ENCODE measurements at regions not wholly inside any gene's neighbourhood (a gene's known extent, or its start where the extent isn't known, plus 50 kb on each side); places are given as distances from the start of the nearest gene placed in this dataset.

- H3K4me3 ChIP-seq (ENCODE audit: low read length) = no peak overlapping the region
- ATAC-seq = no peak
- no peaks in the 10 kb centered on the region for H3K36me3 ChIP-seq (ENCODE audit: control insufficient read depth in 2 of 3, insufficient read depth in 3 of 3, low read length in 3 of 3)
- H3K9me3 Mint-ChIP-seq = peaks cover 0 to 15% (median 5%) of the 10 kb centered on the region in 11 donors
- CTCF ChIA-PET = no interaction called here
- H3K9me3 ChIP-seq (ENCODE audit: control insufficient read depth in 2 of 3, low read length in 3 of 3) = no peaks in the 10 kb centered on the region
- H3K4me1 Mint-ChIP-seq = peaks cover 0 to 6% (median 0%) of the 10 kb centered on the region in 7 donors
- H3K36me3 Mint-ChIP-seq = peaks cover 0 to 4% (median 0%) of the 10 kb centered on the region in 5 donors
- no peaks in the 10 kb centered on the region for H3K4me1 ChIP-seq (ENCODE audit: control insufficient read depth in 2 of 2, insufficient read depth in 2 of 2, low read length in 2 of 2)
- no peak overlapping the region for H3K4me3 Mint-ChIP-seq
- peaks cover 0 to 3% of the 10 kb centered on the region in 2 donors for H3K27me3 ChIP-seq (ENCODE audit: control insufficient read depth in 2 of 2, insufficient read depth in 2 of 2, low read length in 2 of 2)
- H3K27ac ChIP-seq (ENCODE audit: low read depth, low read length) = no peak overlapping the region
- peaks cover 6 to 27% (median 21%) of the 10 kb centered on the region in 5 donors for H3K27me3 Mint-ChIP-seq
- POLR2A ChIA-PET = no interaction called here
- no peak for DNase-seq
- intact Hi-C loops (cut with micrococcal nuclease) = no loop called here
- no peak overlapping the region for H3K27ac Mint-ChIP-seq
These were observed 86.9 kb downstream of the MACIR start for GRCh38 chr5:103345461-103345860.

- H3K9me3 ChIP-seq (ENCODE audit: control insufficient read depth in 2 of 3, low read length in 3 of 3) = no peaks in the 10 kb centered on the region
- ChIA-PET CTCF (no interaction called here), POLR2A (no interaction called here)
- intact Hi-C loops (cut with micrococcal nuclease) = no loop called here
- Mint-ChIP-seq H3K4me1 (peaks cover 0 to 6% (median 0%) of the 10 kb centered on the region in 7 donors), H3K4me3 (peak overlapping the region in 1 of 10 donors; percentile 10), H3K9me3 (peaks cover 0 to 15% (median 5%) of the 10 kb centered on the region in 11 donors), H3K27ac (peak overlapping the region in 1 of 9 donors; percentile 47), H3K27me3 (peaks cover 0 to 14% (median 9%) of the 10 kb centered on the region in 5 donors), H3K36me3 (peaks cover 0 to 4% (median 0%) of the 10 kb centered on the region in 5 donors)
- ATAC-seq (no peak), DNase-seq (no peak)
- no peak overlapping the region for H3K4me3 ChIP-seq (ENCODE audit: low read length)
- no peaks in the 10 kb centered on the region for H3K27me3 ChIP-seq (ENCODE audit: control insufficient read depth in 2 of 2, insufficient read depth in 2 of 2, low read length in 2 of 2)
- H3K36me3 ChIP-seq (ENCODE audit: control insufficient read depth in 2 of 3, insufficient read depth in 3 of 3, low read length in 3 of 3) = no peaks in the 10 kb centered on the region
- no peaks in the 10 kb centered on the region for H3K4me1 ChIP-seq (ENCODE audit: control insufficient read depth in 2 of 2, insufficient read depth in 2 of 2, low read length in 2 of 2)
- no peak overlapping the region for H3K27ac ChIP-seq (ENCODE audit: low read depth, low read length)
These were observed 82.3 kb downstream of the MACIR start for GRCh38 chr5:103340717-103341388.

- H3K9me3 Mint-ChIP-seq = peaks cover 0 to 15% (median 5%) of the 10 kb centered on the region in 11 donors
- CTCF ChIA-PET = no interaction called here
These were observed 81.6 kb downstream of the MACIR start for GRCh38 chr5:103340132-103340531.

GRCh38 chr5:103336941-103337340, 78.4 kb downstream of the MACIR start:
- Histone ChIP-seq H3K27me3 (ENCODE audit: control insufficient read depth in 2 of 2, insufficient read depth in 2 of 2, low read length in 2 of 2) (no peaks in the 10 kb centered on the region), H3K36me3 (ENCODE audit: control insufficient read depth in 2 of 3, insufficient read depth in 3 of 3, low read length in 3 of 3) (no peaks in the 10 kb centered on the region), H3K4me1 (ENCODE audit: control insufficient read depth in 2 of 2, insufficient read depth in 2 of 2, low read length in 2 of 2) (no peaks in the 10 kb centered on the region), H3K9me3 (ENCODE audit: control insufficient read depth in 2 of 3, low read length in 3 of 3) (no peaks in the 10 kb centered on the region), H3K27ac (ENCODE audit: low read depth, low read length) (no peak overlapping the region), H3K4me3 (ENCODE audit: low read length) (no peak overlapping the region)
- H3K27ac Mint-ChIP-seq = no peak overlapping the region
- H3K36me3 Mint-ChIP-seq = no peaks in the 10 kb centered on the region
- H3K4me1 Mint-ChIP-seq = peaks cover 0 to 6% (median 0%) of the 10 kb centered on the region in 7 donors
- H3K4me3 Mint-ChIP-seq = no peak overlapping the region
- ATAC-seq (no peak), DNase-seq (no peak)
- peaks cover 0 to 4% (median 0%) of the 10 kb centered on the region in 11 donors for H3K9me3 Mint-ChIP-seq
- POLR2A ChIA-PET = no interaction called here
- intact Hi-C loops (cut with micrococcal nuclease) = loop anchor here in 1 of 2 donors (2.0 kb wide), 1 partner anchor 14 kb away; no protein-coding TSS in a partner anchor
- peaks cover 0 to 10% (median 3%) of the 10 kb centered on the region in 5 donors for H3K27me3 Mint-ChIP-seq
- CTCF ChIA-PET = no interaction called here

More at GRCh38 chr5:103340132-103340531, 81.6 kb downstream of the MACIR start:
- intact Hi-C loops (cut with micrococcal nuclease) = no loop called here
- Mint-ChIP-seq H3K36me3 (peaks cover 0 to 4% (median 0%) of the 10 kb centered on the region in 5 donors), H3K4me3 (no peak overlapping the region), H3K4me1 (peaks cover 0 to 6% (median 0%) of the 10 kb centered on the region in 7 donors), H3K27ac (no peak overlapping the region), H3K27me3 (peaks cover 0 to 14% (median 9%) of the 10 kb centered on the region in 5 donors)
- Histone ChIP-seq H3K27me3 (ENCODE audit: control insufficient read depth in 2 of 2, insufficient read depth in 2 of 2, low read length in 2 of 2) (no peaks in the 10 kb centered on the region), H3K36me3 (ENCODE audit: control insufficient read depth in 2 of 3, insufficient read depth in 3 of 3, low read length in 3 of 3) (no peaks in the 10 kb centered on the region), H3K4me3 (ENCODE audit: low read length) (no peak overlapping the region), H3K9me3 (ENCODE audit: control insufficient read depth in 2 of 3, low read length in 3 of 3) (no peaks in the 10 kb centered on the region), H3K4me1 (ENCODE audit: control insufficient read depth in 2 of 2, insufficient read depth in 2 of 2, low read length in 2 of 2) (no peaks in the 10 kb centered on the region), H3K27ac (ENCODE audit: low read depth, low read length) (no peak overlapping the region)
- no peak for DNase-seq
- no peak for ATAC-seq
- POLR2A ChIA-PET = no interaction called here

GRCh38 chr5:103333376-103333775, 74.8 kb downstream of the MACIR start:
- Histone ChIP-seq H3K36me3 (ENCODE audit: control insufficient read depth in 2 of 3, insufficient read depth in 3 of 3, low read length in 3 of 3) (no peaks in the 10 kb centered on the region), H3K4me3 (ENCODE audit: low read length) (no peak overlapping the region), H3K4me1 (ENCODE audit: control insufficient read depth in 2 of 2, insufficient read depth in 2 of 2, low read length in 2 of 2) (no peaks in the 10 kb centered on the region), H3K27ac (ENCODE audit: low read depth, low read length) (no peak overlapping the region), H3K27me3 (ENCODE audit: control insufficient read depth in 2 of 2, insufficient read depth in 2 of 2, low read length in 2 of 2) (no peaks in the 10 kb centered on the region), H3K9me3 (ENCODE audit: control insufficient read depth in 2 of 3, low read length in 3 of 3) (no peaks in the 10 kb centered on the region)
- intact Hi-C loops (cut with micrococcal nuclease) = no loop called here
- Mint-ChIP-seq H3K36me3 (no peaks in the 10 kb centered on the region), H3K4me3 (no peak overlapping the region), H3K9me3 (no peaks in the 10 kb centered on the region), H3K27me3 (peaks cover 0 to 21% (median 5%) of the 10 kb centered on the region in 5 donors), H3K27ac (no peak overlapping the region), H3K4me1 (no peaks in the 10 kb centered on the region)
- ChIA-PET CTCF (no interaction called here), POLR2A (no interaction called here)
- DNase-seq (no peak), ATAC-seq (no peak)

GRCh38 chr5:103330875-103331274, 72.3 kb downstream of the MACIR start:
- Mint-ChIP-seq H3K4me1 (no peaks in the 10 kb centered on the region), H3K36me3 (no peaks in the 10 kb centered on the region), H3K9me3 (no peaks in the 10 kb centered on the region), H3K27ac (no peak overlapping the region), H3K4me3 (no peak overlapping the region), H3K27me3 (peaks cover 11 to 24% (median 11%) of the 10 kb centered on the region in 5 donors)
- ChIA-PET CTCF (no interaction called here), POLR2A (no interaction called here)
- no peak overlapping the region for H3K27ac ChIP-seq (ENCODE audit: low read depth, low read length)
- no peak overlapping the region for H3K4me3 ChIP-seq (ENCODE audit: low read length)
- no peaks in the 10 kb centered on the region for H3K27me3 ChIP-seq (ENCODE audit: control insufficient read depth in 2 of 2, insufficient read depth in 2 of 2, low read length in 2 of 2)
- ATAC-seq (no peak), DNase-seq (no peak)
- H3K4me1 ChIP-seq (ENCODE audit: control insufficient read depth in 2 of 2, insufficient read depth in 2 of 2, low read length in 2 of 2) = no peaks in the 10 kb centered on the region
- H3K9me3 ChIP-seq (ENCODE audit: control insufficient read depth in 2 of 3, low read length in 3 of 3) = no peaks in the 10 kb centered on the region
- intact Hi-C loops (cut with micrococcal nuclease) = no loop called here
- no peaks in the 10 kb centered on the region for H3K36me3 ChIP-seq (ENCODE audit: control insufficient read depth in 2 of 3, insufficient read depth in 3 of 3, low read length in 3 of 3)

All from naive thymus-derived CD4-positive, alpha-beta T cell (primary cell).